Stomach (tissue), 4 donors: ENCODE measurements at regions not wholly inside any gene's neighbourhood (a gene's known extent, or its start where the extent isn't known, plus 50 kb on each side); places are given as distances from the start of the nearest gene placed in this dataset.

Experiments
- EP300 ChIP-seq: sonication (generic); formaldehyde crosslinking; IDR thresholded peaks from one replicate; pipeline ENCODE4 v1.6.1; 2017; ENCODE audit warnings: antibody characterized with exemption
- POLR2A ChIP-seq, 4 donors: fragments of 450-650 bp; IDR thresholded peaks; one replicate each; pipeline ENCODE4 v1.6.1; 2016; ENCODE audit warnings: antibody characterized with exemption in 4 of 4, control low read depth in 2 of 4, mild to moderate bottlenecking in 1 of 4, moderate library complexity in 1 of 4
- POLR2AphosphoS5 ChIP-seq, 3 donors: sonication (generic); formaldehyde crosslinking; IDR thresholded peaks; one replicate each; pipeline ENCODE4 v1.6.1; 2016; ENCODE audit warnings: antibody characterized with exemption in 3 of 3
- TF ChIP-seq, protein P1 (sequence below), 7 experiments: fragments of 450-650 bp in 4 of 7; fragments of 200-600 bp in 3 of 7; sonication (generic) in 3 of 7; IDR thresholded peaks; one replicate each; pipeline ENCODE4 v1.5.1; 2016 to 2019; ENCODE audit warnings: antibody characterized with exemption in 7 of 7, control low read depth in 2 of 7, mild to moderate bottlenecking in 1 of 7

DNA sequence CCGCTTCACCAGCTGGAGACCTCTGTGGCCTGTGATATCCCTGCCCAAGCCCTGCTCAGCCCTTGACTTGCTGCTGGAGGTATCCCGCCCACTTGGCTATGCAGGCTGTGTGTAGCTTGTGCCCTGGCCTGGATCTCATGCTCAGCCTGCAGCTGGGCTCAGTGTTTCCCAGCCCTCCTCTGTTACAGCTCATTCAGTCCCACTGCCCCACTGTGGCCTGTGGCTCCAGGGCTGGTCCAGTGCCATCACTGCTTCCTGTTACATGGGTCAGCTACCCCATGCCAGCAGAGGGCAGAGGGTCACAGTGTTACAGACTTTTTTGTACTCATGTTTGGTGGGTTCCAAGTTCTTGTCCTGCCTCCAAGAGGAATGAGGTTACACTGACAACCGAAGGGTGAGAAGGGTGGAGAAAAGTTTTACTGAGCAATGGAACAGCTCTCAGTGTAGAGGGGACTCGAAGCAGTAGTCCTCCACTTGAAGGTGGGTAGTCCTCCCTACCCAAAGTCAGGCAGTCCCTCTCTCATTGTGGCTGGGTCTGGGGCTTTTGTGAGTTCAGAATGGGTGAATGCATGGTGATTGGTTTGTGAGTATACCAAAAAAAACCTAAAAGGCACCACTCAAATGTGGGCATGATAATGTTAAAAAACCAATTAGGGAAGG lies 100.4 kb downstream of the ANKRD7 start:
- TF ChIP-seq, protein P1, sequence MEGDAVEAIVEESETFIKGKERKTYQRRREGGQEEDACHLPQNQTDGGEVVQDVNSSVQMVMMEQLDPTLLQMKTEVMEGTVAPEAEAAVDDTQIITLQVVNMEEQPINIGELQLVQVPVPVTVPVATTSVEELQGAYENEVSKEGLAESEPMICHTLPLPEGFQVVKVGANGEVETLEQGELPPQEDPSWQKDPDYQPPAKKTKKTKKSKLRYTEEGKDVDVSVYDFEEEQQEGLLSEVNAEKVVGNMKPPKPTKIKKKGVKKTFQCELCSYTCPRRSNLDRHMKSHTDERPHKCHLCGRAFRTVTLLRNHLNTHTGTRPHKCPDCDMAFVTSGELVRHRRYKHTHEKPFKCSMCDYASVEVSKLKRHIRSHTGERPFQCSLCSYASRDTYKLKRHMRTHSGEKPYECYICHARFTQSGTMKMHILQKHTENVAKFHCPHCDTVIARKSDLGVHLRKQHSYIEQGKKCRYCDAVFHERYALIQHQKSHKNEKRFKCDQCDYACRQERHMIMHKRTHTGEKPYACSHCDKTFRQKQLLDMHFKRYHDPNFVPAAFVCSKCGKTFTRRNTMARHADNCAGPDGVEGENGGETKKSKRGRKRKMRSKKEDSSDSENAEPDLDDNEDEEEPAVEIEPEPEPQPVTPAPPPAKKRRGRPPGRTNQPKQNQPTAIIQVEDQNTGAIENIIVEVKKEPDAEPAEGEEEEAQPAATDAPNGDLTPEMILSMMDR (IDR thresholded peaks at IDR 0.05), result no peak
- TF ChIP-seq POLR2A (IDR thresholded peaks at IDR 0.05) (no peak), POLR2AphosphoS5 (IDR thresholded peaks at IDR 0.05) (no peak), EP300 (no peak)
